CD8-positive, alpha-beta memory T cell (primary cell): ENCODE measurements at regions not wholly inside any gene's neighbourhood (a gene's known extent, or its start where the extent isn't known, plus 50 kb on each side); places are given as distances from the start of the nearest gene placed in this dataset.
A peak's percentile ranks its signal among the peaks of the same experiment; 100 is the strongest.
"Not testable (repeated sequence)": the region's sequence is repeated elsewhere in the genome, so short reads cannot be mapped to it uniquely, and the experiment has no call there.

Experiments
- CTCF ChIA-PET: fragments of 350-600 bp; sonication (Branson Sonifier 250); formaldehyde crosslinking; loops from one replicate; lab custom pipeline; 2021; ENCODE audit warnings: antibody characterized with exemption; lab: Charles Lee
- POLR2A ChIA-PET: fragments of 350-600 bp; sonication (Branson Sonifier 250); formaldehyde crosslinking; loops from one replicate; lab custom pipeline; 2021; ENCODE audit warnings: antibody characterized with exemption; lab: Charles Lee
- DNase-seq, 5 donors: peaks; one replicate each; pipeline versions ENCODE4 v3.0.0 to v3.0.0-alpha.2; 2020 to 2022; ENCODE audit warnings: mixed read lengths in 1 of 5
- H3K27ac ChIP-seq: one replicate; pipeline ENCODE4 v1.7.0; 2013; ENCODE audit warnings: low read depth, mild to moderate bottlenecking, low read length, moderate library complexity
- H3K27me3 ChIP-seq: 2 replicates; pipeline ENCODE4 v1.7.0; 2013; ENCODE audit warnings: low read length, mild to moderate bottlenecking; ENCODE audit not compliant: insufficient read depth, poor library complexity, severe bottlenecking
- H3K36me3 ChIP-seq: 2 replicates; pipeline ENCODE4 v1.7.0; 2013; ENCODE audit warnings: mild to moderate bottlenecking, low read length, moderate library complexity; ENCODE audit not compliant: insufficient read depth
- H3K4me1 ChIP-seq: 2 replicates; pipeline ENCODE4 v1.7.0; 2013; ENCODE audit warnings: mild to moderate bottlenecking, low read length, moderate library complexity; ENCODE audit not compliant: insufficient read depth
- H3K4me3 ChIP-seq: 2 replicates; pipeline ENCODE4 v1.7.0; 2013; ENCODE audit warnings: mild to moderate bottlenecking, low read length
- H3K9me3 ChIP-seq: 2 replicates; pipeline ENCODE4 v1.7.0; 2013; ENCODE audit warnings: mild to moderate bottlenecking, low read length
- H3K27ac Mint-ChIP-seq, 8 donors: one replicate each; pipeline ENCODE4 v1.8.0; 2020 to 2021; ENCODE audit warnings: mixed read lengths in 8 of 8, mild to moderate bottlenecking in 6 of 8, inconsistent platforms in 3 of 8, moderate library complexity in 3 of 8
- H3K27me3 Mint-ChIP-seq, 2 donors: one replicate each; pipeline ENCODE4 v1.8.0; 2020 to 2021; ENCODE audit warnings: mixed read lengths in 2 of 2, mild to moderate bottlenecking in 1 of 2, moderate library complexity in 1 of 2
- H3K36me3 Mint-ChIP-seq, 3 donors: one replicate each; pipeline ENCODE4 v1.8.0; 2020 to 2021; ENCODE audit warnings: mixed read lengths in 3 of 3, inconsistent platforms in 1 of 3, mild to moderate bottlenecking in 1 of 3
- H3K4me1 Mint-ChIP-seq, 3 donors: one replicate each; pipeline ENCODE4 v1.8.0; 2020 to 2021; ENCODE audit warnings: mixed read lengths in 3 of 3, inconsistent platforms in 1 of 3, mild to moderate bottlenecking in 1 of 3
- H3K4me3 Mint-ChIP-seq, 7 donors: one replicate each; pipeline ENCODE4 v1.8.0; 2020 to 2021; ENCODE audit warnings: mixed read lengths in 7 of 7, mild to moderate bottlenecking in 6 of 7, moderate library complexity in 4 of 7, inconsistent platforms in 2 of 7
- H3K9me3 Mint-ChIP-seq, 5 donors: one replicate each; pipeline ENCODE4 v1.8.0; 2020 to 2022; ENCODE audit warnings: mixed read lengths in 5 of 5, mild to moderate bottlenecking in 3 of 5, moderate library complexity in 2 of 5, inconsistent platforms in 1 of 5

GRCh38 chr14:19098732-19099131 lies 131.5 kb downstream of the POTEM start:
- H3K9me3 ChIP-seq, H3K27ac Mint-ChIP-seq, H3K9me3 Mint-ChIP-seq, H3K27ac ChIP-seq, H3K4me1 ChIP-seq, H3K36me3 Mint-ChIP-seq, H3K27me3 Mint-ChIP-seq, H3K4me3 ChIP-seq, H3K4me3 Mint-ChIP-seq, POLR2A ChIA-PET, H3K4me1 Mint-ChIP-seq, H3K27me3 ChIP-seq, H3K36me3 ChIP-seq, CTCF ChIA-PET: not testable (repeated sequence)
- peak in 2 of 5 donors; percentile 4 to 27 for DNase-seq

GRCh38 chr14:19099336-19099735 lies 132.1 kb downstream of the POTEM start:
- H3K4me1 ChIP-seq, DNase-seq, H3K27ac Mint-ChIP-seq, H3K9me3 ChIP-seq, H3K36me3 ChIP-seq, H3K9me3 Mint-ChIP-seq, POLR2A ChIA-PET, H3K36me3 Mint-ChIP-seq, H3K27me3 Mint-ChIP-seq, H3K4me3 Mint-ChIP-seq, H3K4me1 Mint-ChIP-seq, H3K27ac ChIP-seq, H3K4me3 ChIP-seq, CTCF ChIA-PET, H3K27me3 ChIP-seq: not testable (repeated sequence)

GRCh38 chr14:19099939-19100338 lies 132.7 kb downstream of the POTEM start:
- H3K36me3 Mint-ChIP-seq, POLR2A ChIA-PET, H3K9me3 Mint-ChIP-seq: not testable (repeated sequence)

GRCh38 chr14:19105551-19105950 lies 138.3 kb downstream of the POTEM start:
- H3K9me3 ChIP-seq, H3K27me3 ChIP-seq, H3K27ac Mint-ChIP-seq, H3K4me1 ChIP-seq, H3K4me3 ChIP-seq, POLR2A ChIA-PET, H3K27ac ChIP-seq, H3K27me3 Mint-ChIP-seq, H3K9me3 Mint-ChIP-seq, H3K36me3 ChIP-seq, H3K4me3 Mint-ChIP-seq, H3K36me3 Mint-ChIP-seq, CTCF ChIA-PET, H3K4me1 Mint-ChIP-seq, DNase-seq: not testable (repeated sequence)

More at GRCh38 chr14:19099939-19100338, 132.7 kb downstream of the POTEM start:
- H3K4me1 Mint-ChIP-seq, CTCF ChIA-PET, H3K36me3 ChIP-seq, H3K27me3 Mint-ChIP-seq, H3K27me3 ChIP-seq, H3K4me1 ChIP-seq, DNase-seq, H3K9me3 ChIP-seq, H3K4me3 ChIP-seq, H3K27ac ChIP-seq, H3K4me3 Mint-ChIP-seq, H3K27ac Mint-ChIP-seq: not testable (repeated sequence)

GRCh38 chr14:19109887-19110286 lies 142.7 kb downstream of the POTEM start:
- H3K27me3 ChIP-seq, H3K4me1 ChIP-seq, POLR2A ChIA-PET, H3K27ac Mint-ChIP-seq, H3K36me3 Mint-ChIP-seq, H3K36me3 ChIP-seq, H3K27me3 Mint-ChIP-seq, H3K27ac ChIP-seq, H3K4me3 Mint-ChIP-seq, H3K9me3 Mint-ChIP-seq, DNase-seq, H3K9me3 ChIP-seq, H3K4me3 ChIP-seq, CTCF ChIA-PET, H3K4me1 Mint-ChIP-seq: not testable (repeated sequence)

- CTCF ChIA-PET, H3K4me1 Mint-ChIP-seq, H3K9me3 ChIP-seq, POLR2A ChIA-PET, DNase-seq, H3K4me3 Mint-ChIP-seq, H3K27ac Mint-ChIP-seq, H3K36me3 Mint-ChIP-seq, H3K9me3 Mint-ChIP-seq, H3K27me3 ChIP-seq, H3K4me3 ChIP-seq, H3K27me3 Mint-ChIP-seq, H3K36me3 ChIP-seq, H3K27ac ChIP-seq, H3K4me1 ChIP-seq: not testable (repeated sequence)
Observed at GRCh38 chr14:19120383-19120782, 153.1 kb downstream of the POTEM start.

GRCh38 chr14:19126269-19127051 lies 159.2 kb downstream of the POTEM start:
- DNase-seq, H3K9me3 Mint-ChIP-seq, H3K4me1 Mint-ChIP-seq, H3K4me1 ChIP-seq, H3K27me3 Mint-ChIP-seq, H3K4me3 ChIP-seq, H3K36me3 ChIP-seq, H3K27ac ChIP-seq, H3K36me3 Mint-ChIP-seq, H3K27me3 ChIP-seq, POLR2A ChIA-PET, H3K27ac Mint-ChIP-seq, H3K9me3 ChIP-seq, CTCF ChIA-PET, H3K4me3 Mint-ChIP-seq: not testable (repeated sequence)

GRCh38 chr14:19127664-19128435 lies 160.6 kb downstream of the POTEM start:
- CTCF ChIA-PET, H3K27me3 ChIP-seq, H3K4me3 Mint-ChIP-seq, H3K36me3 ChIP-seq, H3K27ac ChIP-seq, H3K36me3 Mint-ChIP-seq, H3K9me3 ChIP-seq, H3K27me3 Mint-ChIP-seq, H3K4me1 ChIP-seq, POLR2A ChIA-PET, H3K9me3 Mint-ChIP-seq, DNase-seq, H3K4me3 ChIP-seq, H3K27ac Mint-ChIP-seq, H3K4me1 Mint-ChIP-seq: not testable (repeated sequence)
